ENCODE measurements at regions not wholly inside any gene's neighbourhood (a gene's known extent, or its start where the extent isn't known, plus 50 kb on each side); places are given as distances from the start of the nearest gene placed in this dataset.
"Not testable (repeated sequence)": the region's sequence is repeated elsewhere in the genome, so short reads cannot be mapped to it uniquely, and the experiment has no call there.

GRCh38 chr3:151604891-151605290 lies 128.8 kb upstream of the AADACL2 start:
- DNase-seq (ENCODE audit: insufficient read length, low spot score) (no peak), FAIRE-seq (peak; percentile 28)
- TF ChIP-seq PAX5 (IDR thresholded peaks at IDR 0.05; ENCODE audit: insufficient read depth, low read length, severe bottlenecking) (no peak), POLR2A (IDR thresholded peaks at IDR 0.05; ENCODE audit: low read depth, low read length) (no peak), POU2F2 (IDR thresholded peaks at IDR 0.05; ENCODE audit: low read depth, low read length) (no peak), TAF1 (IDR thresholded peaks at IDR 0.05; ENCODE audit: low read depth, low read length) (no peak), SPI1 (IDR thresholded peaks at IDR 0.05; ENCODE audit: low read depth, low read length) (no peak), POLR2AphosphoS5 (IDR thresholded peaks at IDR 0.05; ENCODE audit: low read depth, low read length) (no peak)

- FAIRE-seq: no peak
- TF ChIP-seq POLR2A (IDR thresholded peaks at IDR 0.05; ENCODE audit: low read depth, low read length) (no peak), PAX5 (IDR thresholded peaks at IDR 0.05; ENCODE audit: insufficient read depth, low read length, severe bottlenecking) (no peak)
- DNase-seq (ENCODE audit: insufficient read length, low spot score): no peak
These were observed 132.9 kb upstream of the AADACL2 start for GRCh38 chr3:151600783-151601182.

- DNase-seq (ENCODE audit: insufficient read length, low spot score): no peak
- no peak for FAIRE-seq
- no peak for TF ChIP-seq POLR2A (IDR thresholded peaks at IDR 0.05; ENCODE audit: low read depth, low read length)
- TF ChIP-seq TAF1 (IDR thresholded peaks at IDR 0.05; ENCODE audit: low read depth, low read length): no peak
- TF ChIP-seq PAX5 (IDR thresholded peaks at IDR 0.05; ENCODE audit: insufficient read depth, low read length, severe bottlenecking): no peak
- TF ChIP-seq POLR2AphosphoS5 (IDR thresholded peaks at IDR 0.05; ENCODE audit: low read depth, low read length): no peak
- no peak for TF ChIP-seq POU2F2 (IDR thresholded peaks at IDR 0.05; ENCODE audit: low read depth, low read length)
- no peak for TF ChIP-seq SPI1 (IDR thresholded peaks at IDR 0.05; ENCODE audit: low read depth, low read length)
These were observed 134.5 kb upstream of the AADACL2 start for GRCh38 chr3:151599103-151599672.

GRCh38 chr3:151596940-151597339 lies 136.1 kb upstream of the IGSF10 start:
- FAIRE-seq (no peak), DNase-seq (ENCODE audit: insufficient read length, low spot score) (no peak)
- TF ChIP-seq POU2F2 (IDR thresholded peaks at IDR 0.05; ENCODE audit: low read depth, low read length) (no peak), TAF1 (IDR thresholded peaks at IDR 0.05; ENCODE audit: low read depth, low read length) (no peak), POLR2A (IDR thresholded peaks at IDR 0.05; ENCODE audit: low read depth, low read length) (no peak), POLR2AphosphoS5 (IDR thresholded peaks at IDR 0.05; ENCODE audit: low read depth, low read length) (no peak), SPI1 (IDR thresholded peaks at IDR 0.05; ENCODE audit: low read depth, low read length) (no peak), PAX5 (IDR thresholded peaks at IDR 0.05; ENCODE audit: insufficient read depth, low read length, severe bottlenecking) (no peak)

GRCh38 chr3:151593928-151594327 lies 133.1 kb upstream of the IGSF10 start:
- TF ChIP-seq PAX5 (IDR thresholded peaks at IDR 0.05; ENCODE audit: insufficient read depth, low read length, severe bottlenecking): no peak
- no peak for TF ChIP-seq SPI1 (IDR thresholded peaks at IDR 0.05; ENCODE audit: low read depth, low read length)
- no peak for TF ChIP-seq POU2F2 (IDR thresholded peaks at IDR 0.05; ENCODE audit: low read depth, low read length)
- TF ChIP-seq POLR2AphosphoS5 (IDR thresholded peaks at IDR 0.05; ENCODE audit: low read depth, low read length): no peak
- TF ChIP-seq POLR2A (IDR thresholded peaks at IDR 0.05; ENCODE audit: low read depth, low read length): no peak
- no peak for TF ChIP-seq TAF1 (IDR thresholded peaks at IDR 0.05; ENCODE audit: low read depth, low read length)
- DNase-seq (ENCODE audit: insufficient read length, low spot score): no peak
- FAIRE-seq: no peak

- no peak for FAIRE-seq
- no peak for TF ChIP-seq TAF1 (IDR thresholded peaks at IDR 0.05; ENCODE audit: low read depth, low read length)
- TF ChIP-seq POLR2AphosphoS5 (IDR thresholded peaks at IDR 0.05; ENCODE audit: low read depth, low read length): no peak
- no peak for TF ChIP-seq SPI1 (IDR thresholded peaks at IDR 0.05; ENCODE audit: low read depth, low read length)
- TF ChIP-seq POU2F2 (IDR thresholded peaks at IDR 0.05; ENCODE audit: low read depth, low read length): no peak
- no peak for TF ChIP-seq PAX5 (IDR thresholded peaks at IDR 0.05; ENCODE audit: insufficient read depth, low read length, severe bottlenecking)
- TF ChIP-seq POLR2A (IDR thresholded peaks at IDR 0.05; ENCODE audit: low read depth, low read length): no peak
- DNase-seq (ENCODE audit: insufficient read length, low spot score): no peak
These were observed 131.4 kb upstream of the IGSF10 start for GRCh38 chr3:151592287-151592686.

- DNase-seq (ENCODE audit: insufficient read length, low spot score) (no peak), FAIRE-seq (no peak)
- TF ChIP-seq POLR2A (IDR thresholded peaks at IDR 0.05; ENCODE audit: low read depth, low read length): no peak
- TF ChIP-seq POU2F2 (IDR thresholded peaks at IDR 0.05; ENCODE audit: low read depth, low read length): no peak
- no peak for TF ChIP-seq PAX5 (IDR thresholded peaks at IDR 0.05; ENCODE audit: insufficient read depth, low read length, severe bottlenecking)
These were observed 130.6 kb upstream of the IGSF10 start for GRCh38 chr3:151591441-151591840.

- no peak for FAIRE-seq
- TF ChIP-seq POU2F2 (IDR thresholded peaks at IDR 0.05; ENCODE audit: low read depth, low read length): no peak
- no peak for DNase-seq (ENCODE audit: insufficient read length, low spot score)
These were observed 128.4 kb upstream of the IGSF10 start for GRCh38 chr3:151589311-151589710.

- not testable (repeated sequence) for FAIRE-seq; DNase-seq (ENCODE audit: insufficient read length, low spot score)
These were observed 126.8 kb upstream of the IGSF10 start for GRCh38 chr3:151587659-151588058.

- FAIRE-seq (no peak), DNase-seq (ENCODE audit: insufficient read length, low spot score) (no peak)
- no peak for TF ChIP-seq PAX5 (IDR thresholded peaks at IDR 0.05; ENCODE audit: insufficient read depth, low read length, severe bottlenecking)
- no peak for TF ChIP-seq POLR2A (IDR thresholded peaks at IDR 0.05; ENCODE audit: low read depth, low read length)
- no peak for TF ChIP-seq POU2F2 (IDR thresholded peaks at IDR 0.05; ENCODE audit: low read depth, low read length)
- no peak for TF ChIP-seq TAF1 (IDR thresholded peaks at IDR 0.05; ENCODE audit: low read depth, low read length)
- 0 out of 2 replicates have a peak, but pooled peaks have one; percentile 6 for TF ChIP-seq SPI1 (IDR thresholded peaks at IDR 0.05; ENCODE audit: low read depth, low read length)
- no peak for TF ChIP-seq POLR2AphosphoS5 (IDR thresholded peaks at IDR 0.05; ENCODE audit: low read depth, low read length)
These were observed 123.7 kb upstream of the IGSF10 start for GRCh38 chr3:151584566-151584965.

- DNase-seq (ENCODE audit: insufficient read length, low spot score) (no peak), FAIRE-seq (no peak)
- TF ChIP-seq POLR2A (IDR thresholded peaks at IDR 0.05; ENCODE audit: low read depth, low read length) (no peak), SPI1 (IDR thresholded peaks at IDR 0.05; ENCODE audit: low read depth, low read length) (no peak), PAX5 (IDR thresholded peaks at IDR 0.05; ENCODE audit: insufficient read depth, low read length, severe bottlenecking) (no peak), POLR2AphosphoS5 (IDR thresholded peaks at IDR 0.05; ENCODE audit: low read depth, low read length) (no peak), POU2F2 (IDR thresholded peaks at IDR 0.05; ENCODE audit: low read depth, low read length) (no peak), TAF1 (IDR thresholded peaks at IDR 0.05; ENCODE audit: low read depth, low read length) (no peak)
These were observed 120.2 kb upstream of the IGSF10 start for GRCh38 chr3:151581035-151581434.

Measured in GM12891 (cell line).